ENCODE measurements at regions not wholly inside any gene's neighbourhood (a gene's known extent, or its start where the extent isn't known, plus 50 kb on each side); places are given as distances from the start of the nearest gene placed in this dataset.

- no peaks in the 10 kb centered on the region for H3K27me3 ChIP-seq (ENCODE audit: insufficient read depth, poor library complexity, severe bottlenecking)
- no peak overlapping the region for H3K27ac ChIP-seq (replicated peaks)
- H3K4me3 ChIP-seq (replicated peaks; ENCODE audit: insufficient read depth, low read length) = no peak overlapping the region
- TF ChIP-seq SPI1 (IDR thresholded peaks at IDR 0.05; ENCODE audit: borderline replicate concordance, low read depth) = no peak
- DNase-seq (ENCODE audit: low read depth in 1 of 2, low spot score in 1 of 2) = no peak
These were observed 272.4 kb upstream of the ROPN1 start for GRCh38 chr3:124264346-124264745.

GRCh38 chr3:124266487-124266886 lies 274.6 kb upstream of the ROPN1 start:
- TF ChIP-seq CTCF (IDR thresholded peaks at IDR 0.05; ENCODE audit: insufficient read depth, low read length) = no peak
- no peak for TF ChIP-seq POLR2AphosphoS5 (IDR thresholded peaks at IDR 0.05; ENCODE audit: low read depth)
- TF ChIP-seq REST (IDR thresholded peaks at IDR 0.05; ENCODE audit: insufficient replicate concordance, low read depth) = no peak
- no peak for TF ChIP-seq GABPA (IDR thresholded peaks at IDR 0.05; ENCODE audit: low read depth)
- TF ChIP-seq SPI1 (IDR thresholded peaks at IDR 0.05; ENCODE audit: borderline replicate concordance, low read depth) = no peak
- H3K27ac ChIP-seq (replicated peaks) = no peak overlapping the region
- DNase-seq (ENCODE audit: low read depth in 1 of 2, low spot score in 1 of 2) = no peak
- no peaks in the 10 kb centered on the region for H3K27me3 ChIP-seq (ENCODE audit: insufficient read depth, poor library complexity, severe bottlenecking)
- no peak overlapping the region for H3K4me3 ChIP-seq (replicated peaks; ENCODE audit: insufficient read depth, low read length)

- Histone ChIP-seq H3K4me3 (replicated peaks; ENCODE audit: insufficient read depth, low read length) (no peak overlapping the region), H3K27ac (replicated peaks) (no peak overlapping the region), H3K27me3 (ENCODE audit: insufficient read depth, poor library complexity, severe bottlenecking) (no peaks in the 10 kb centered on the region)
- TF ChIP-seq SPI1 (IDR thresholded peaks at IDR 0.05; ENCODE audit: borderline replicate concordance, low read depth) (no peak), CTCF (IDR thresholded peaks at IDR 0.05; ENCODE audit: insufficient read depth, low read length) (no peak), POLR2AphosphoS5 (IDR thresholded peaks at IDR 0.05; ENCODE audit: low read depth) (no peak), GABPA (IDR thresholded peaks at IDR 0.05; ENCODE audit: low read depth) (no peak), REST (IDR thresholded peaks at IDR 0.05; ENCODE audit: insufficient replicate concordance, low read depth) (no peak)
- no peak for DNase-seq (ENCODE audit: low read depth in 1 of 2, low spot score in 1 of 2)
These were observed 275.5 kb upstream of the ROPN1 start for GRCh38 chr3:124267406-124267805.

DNA sequence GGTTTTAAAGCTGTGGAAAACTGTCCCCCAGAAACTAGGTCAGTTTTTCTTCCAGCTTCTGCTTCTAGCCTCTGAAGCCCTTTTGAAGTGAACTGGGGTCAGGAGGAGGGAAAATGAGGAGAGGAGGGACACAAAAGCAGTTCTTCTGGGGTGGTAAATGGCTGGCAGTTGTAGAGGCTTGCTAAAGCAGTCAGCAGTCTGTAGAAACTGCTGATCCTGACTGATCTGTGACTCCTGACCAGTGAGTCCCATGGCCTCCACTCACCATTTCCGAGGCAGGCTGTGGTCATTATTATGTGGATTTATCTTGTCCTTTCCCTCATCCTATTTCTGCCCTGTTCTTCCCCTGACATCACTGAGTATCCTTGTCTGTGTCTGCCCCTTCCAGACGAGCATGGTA lies 276.4 kb upstream of the ROPN1 start:
- H3K27me3 ChIP-seq (ENCODE audit: insufficient read depth, poor library complexity, severe bottlenecking) = no peaks in the 10 kb centered on the region
- no peak for DNase-seq (ENCODE audit: low read depth in 1 of 2, low spot score in 1 of 2)
- H3K27ac ChIP-seq (replicated peaks) = no peak overlapping the region
- no peak overlapping the region for H3K4me3 ChIP-seq (replicated peaks; ENCODE audit: insufficient read depth, low read length)
- TF ChIP-seq CTCF (IDR thresholded peaks at IDR 0.05; ENCODE audit: insufficient read depth, low read length) = no peak
- TF ChIP-seq SPI1 (IDR thresholded peaks at IDR 0.05; ENCODE audit: borderline replicate concordance, low read depth) = no peak
- no peak for TF ChIP-seq POLR2AphosphoS5 (IDR thresholded peaks at IDR 0.05; ENCODE audit: low read depth)
- TF ChIP-seq GABPA (IDR thresholded peaks at IDR 0.05; ENCODE audit: low read depth) = no peak
- no peak for TF ChIP-seq REST (IDR thresholded peaks at IDR 0.05; ENCODE audit: insufficient replicate concordance, low read depth)
